AG09319 (cell line): ENCODE measurements at regions not wholly inside any gene's neighbourhood (a gene's known extent, or its start where the extent isn't known, plus 50 kb on each side); places are given as distances from the start of the nearest gene placed in this dataset.

ENCODE experiments used
- DNase-seq: peaks from one replicate; pipeline ENCODE4 v3.0.0-alpha.2; 2010; ENCODE audit warnings: low read depth; ENCODE audit errors: extremely low read depth
- CTCF ChIP-seq: IDR thresholded peaks from 2 replicates; pipeline ENCODE4 v1.5.1; 2011; ENCODE audit warnings: low read depth, mild to moderate bottlenecking, inconsistent platforms, low read length, moderate library complexity

- TF ChIP-seq CTCF = no peak
- no peak for DNase-seq
Observed at GRCh38 chr7:46515844-46516590, 594.9 kb upstream of the IGFBP3 start.

- no peak for DNase-seq
- TF ChIP-seq CTCF = no peak
Observed at GRCh38 chr7:46513447-46513848, 592.4 kb upstream of the IGFBP3 start.

DNA sequence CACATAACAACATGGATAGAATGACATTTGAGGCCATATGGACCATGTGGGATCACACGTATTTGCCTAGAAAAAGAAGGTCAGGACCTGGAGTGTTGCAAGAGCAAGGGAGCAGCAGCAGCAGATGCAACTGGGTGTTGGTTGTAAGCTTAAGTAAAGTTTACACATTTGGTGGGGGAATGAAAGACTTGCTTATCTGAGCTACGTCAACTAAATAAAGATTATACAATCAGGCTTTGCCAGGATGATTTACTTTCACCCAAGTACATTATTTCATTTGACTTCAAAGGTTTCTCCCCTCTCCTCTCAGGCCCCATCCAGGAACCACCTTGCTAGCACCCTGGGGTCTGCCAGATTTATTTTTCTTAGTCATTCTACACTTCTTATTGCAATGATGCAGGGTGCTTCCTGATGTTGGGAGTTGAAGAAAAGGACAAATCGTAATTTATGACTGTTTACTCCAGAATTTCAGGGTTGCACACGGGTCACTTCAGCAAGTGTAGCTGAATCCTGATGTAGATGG lies 591.9 kb upstream of the IGFBP3 start:
- no peak for DNase-seq
- TF ChIP-seq CTCF = no peak

DNA sequence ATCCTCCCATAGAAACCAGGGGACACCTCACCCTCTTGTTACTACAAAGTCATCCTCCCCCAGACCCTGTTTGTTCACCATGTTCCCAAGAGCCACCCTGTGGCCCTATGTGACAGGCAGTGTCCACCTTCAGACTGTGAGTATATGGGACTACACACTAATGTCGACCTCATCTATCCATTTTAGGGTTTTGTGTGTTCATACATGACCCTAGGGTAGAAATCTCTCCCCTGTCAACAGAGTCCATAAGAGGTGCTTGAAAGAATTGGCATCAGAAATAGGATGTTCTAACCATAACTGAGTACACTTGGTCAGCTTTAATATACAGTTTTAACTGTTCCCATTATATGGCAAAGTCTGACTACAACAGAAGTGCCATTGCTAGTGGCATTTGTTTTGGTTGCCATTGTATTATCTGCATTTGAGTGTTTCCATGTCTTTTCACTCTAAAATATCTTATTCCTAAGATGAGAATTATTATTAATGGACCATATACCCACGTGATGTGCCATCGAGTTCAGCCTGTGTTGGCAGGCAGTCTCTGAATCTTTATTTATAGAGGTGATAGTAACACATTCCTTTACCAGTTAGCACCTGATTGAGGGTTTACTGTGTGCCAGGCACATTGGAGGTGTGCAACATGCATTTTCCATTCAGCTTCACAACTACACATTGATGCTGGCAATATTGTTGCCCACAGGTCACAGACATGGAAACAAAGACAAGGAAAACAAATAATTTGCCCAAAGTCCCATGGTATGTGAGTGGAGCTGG lies 590.6 kb upstream of the IGFBP3 start:
- DNase-seq = no peak
- no peak for TF ChIP-seq CTCF

GRCh38 chr7:46508583-46508982 lies 587.5 kb upstream of the IGFBP3 start:
- DNase-seq = no peak
- no peak for TF ChIP-seq CTCF

DNA sequence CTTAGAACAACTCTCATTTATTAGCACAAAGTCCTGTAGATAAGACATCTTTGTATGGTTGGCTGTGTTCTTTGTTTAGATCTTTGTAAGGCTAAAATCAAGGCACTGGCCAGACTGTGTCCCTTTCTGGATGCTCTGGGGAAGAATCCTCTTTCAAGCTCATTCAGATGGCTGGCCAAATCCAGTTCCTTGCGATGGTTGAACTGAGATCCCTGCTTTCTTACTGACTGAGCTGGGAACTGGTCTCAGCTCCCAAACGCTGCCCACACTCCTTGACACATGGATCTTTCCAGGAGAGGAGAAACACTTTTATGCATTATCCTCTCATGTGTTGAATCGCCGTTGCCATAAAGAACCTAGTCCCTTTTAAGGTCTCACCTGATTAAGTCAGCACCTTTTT lies 586.5 kb upstream of the IGFBP3 start:
- TF ChIP-seq CTCF = no peak
- no peak for DNase-seq

DNA sequence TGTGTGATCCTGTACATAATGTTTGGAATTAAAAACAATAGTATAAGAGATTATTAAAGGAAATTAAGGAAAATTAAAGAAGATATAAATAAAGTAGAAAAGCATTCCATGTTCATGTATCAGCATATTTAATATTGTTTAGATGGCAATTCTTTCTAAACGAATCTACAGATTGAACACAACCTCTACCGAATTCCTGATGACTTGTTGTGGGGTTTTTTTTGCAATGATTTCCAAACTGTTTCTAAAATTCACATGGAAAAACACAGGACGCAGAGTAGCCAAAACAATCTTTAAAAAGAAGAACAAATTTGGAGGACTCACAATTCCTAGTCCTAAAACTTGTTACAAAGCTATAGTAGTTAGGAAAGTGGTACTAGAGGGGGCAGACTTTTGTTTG lies 573.4 kb upstream of the IGFBP3 start:
- TF ChIP-seq CTCF = no peak
- DNase-seq = no peak
